Activated T-helper 1 cell treated with anti-CD3 and anti-CD28 coated beads, Interleukin-12 subunit alpha, Interleukin-12 subunit beta, Interleukin-2, Interleukin-4 antibody, amounts not matched to agents 30 ng/mL and 10 ng/mL and 1 ng/mL, durations not matched to agents 14 hours and 24 hours and 36 hours (primary cell): ENCODE measurements at regions not wholly inside any gene's neighbourhood (a gene's known extent, or its start where the extent isn't known, plus 50 kb on each side); places are given as distances from the start of the nearest gene placed in this dataset.

Source experiments
- DNase-seq: peaks from one replicate; pipeline ENCODE4 v3.0.0; 2021; ENCODE audit warnings: low spot score
- H3K27ac Mint-ChIP-seq: one replicate; pipeline ENCODE4 v1.8.0; 2021; ENCODE audit warnings: mild to moderate bottlenecking, mixed read lengths
- H3K27me3 Mint-ChIP-seq: one replicate; pipeline ENCODE4 v1.8.0; 2022; ENCODE audit warnings: mild to moderate bottlenecking, moderate library complexity, mixed read lengths; ENCODE audit not compliant: insufficient read depth
- H3K36me3 Mint-ChIP-seq: one replicate; pipeline ENCODE4 v1.8.0; 2021; ENCODE audit warnings: low read depth, mixed read lengths
- H3K4me1 Mint-ChIP-seq: one replicate; pipeline ENCODE4 v1.8.0; 2021; ENCODE audit warnings: low read depth, mixed read lengths
- H3K4me3 Mint-ChIP-seq: one replicate; pipeline ENCODE4 v1.8.0; 2021; ENCODE audit warnings: mild to moderate bottlenecking, moderate library complexity, mixed read lengths
- H3K9me3 Mint-ChIP-seq: one replicate; pipeline ENCODE4 v1.8.0; 2021; ENCODE audit warnings: mixed read lengths
- intact Hi-C: fragments of 100-400 bp; cut with micrococcal nuclease; formaldehyde crosslinking; loops from one replicate; pipeline ENCODE4 v1.15.1; 2024

GRCh38 chr5:98470747-98471146, 302.7 kb upstream of the RGMB start:
- Mint-ChIP-seq H3K4me1 (no peaks in the 10 kb centered on the region), H3K27me3 (peaks cover 3% of the 10 kb centered on the region), H3K36me3 (no peaks in the 10 kb centered on the region), H3K27ac (no peak overlapping the region), H3K4me3 (no peak overlapping the region), H3K9me3 (no peaks in the 10 kb centered on the region)
- intact Hi-C loops = no loop called here
- no peak for DNase-seq

DNA sequence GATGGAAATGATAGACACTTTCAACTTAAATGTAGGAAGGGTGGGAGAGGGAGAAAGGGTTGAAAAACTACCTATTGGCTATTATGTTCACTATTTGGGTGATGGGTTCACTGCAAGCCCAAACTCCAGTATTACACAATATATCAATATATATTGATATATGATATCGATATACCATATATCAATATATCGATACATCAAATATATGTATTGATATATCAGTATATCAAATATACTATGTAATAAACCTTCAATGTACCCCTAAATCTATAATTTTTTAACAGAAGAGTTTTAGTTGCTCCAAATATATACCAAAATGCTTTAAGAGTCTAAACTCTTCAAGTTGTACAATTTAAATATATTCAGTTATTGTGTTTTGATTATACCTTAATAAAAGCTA, 302.0 kb upstream of the RGMB start:
- Mint-ChIP-seq H3K36me3 (no peaks in the 10 kb centered on the region), H3K9me3 (no peaks in the 10 kb centered on the region), H3K4me1 (no peaks in the 10 kb centered on the region), H3K4me3 (no peak overlapping the region), H3K27ac (no peak overlapping the region), H3K27me3 (peaks cover 6% of the 10 kb centered on the region)
- no peak for DNase-seq
- intact Hi-C loops = no loop called here

DNA sequence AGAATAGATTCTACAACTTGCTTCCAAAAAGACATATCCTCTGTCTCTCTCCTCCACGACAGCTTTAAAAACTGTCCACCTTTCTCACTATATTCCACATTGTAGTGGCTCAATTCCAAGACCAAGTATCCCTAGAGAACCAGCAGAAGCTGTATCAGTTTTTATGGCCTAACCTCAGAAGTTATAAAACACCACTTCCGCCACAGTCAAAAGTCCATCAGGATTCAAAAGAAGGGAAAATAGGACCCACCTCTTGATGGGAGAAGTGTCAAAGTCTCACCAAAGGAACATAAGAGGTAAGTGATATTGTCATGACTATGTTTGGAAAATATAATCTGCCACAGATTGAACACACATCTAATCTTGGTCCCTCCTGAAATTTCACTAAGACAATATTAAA, 299.2 kb upstream of the RGMB start:
- no peak overlapping the region for H3K27ac Mint-ChIP-seq
- intact Hi-C loops = no loop called here

DNA sequence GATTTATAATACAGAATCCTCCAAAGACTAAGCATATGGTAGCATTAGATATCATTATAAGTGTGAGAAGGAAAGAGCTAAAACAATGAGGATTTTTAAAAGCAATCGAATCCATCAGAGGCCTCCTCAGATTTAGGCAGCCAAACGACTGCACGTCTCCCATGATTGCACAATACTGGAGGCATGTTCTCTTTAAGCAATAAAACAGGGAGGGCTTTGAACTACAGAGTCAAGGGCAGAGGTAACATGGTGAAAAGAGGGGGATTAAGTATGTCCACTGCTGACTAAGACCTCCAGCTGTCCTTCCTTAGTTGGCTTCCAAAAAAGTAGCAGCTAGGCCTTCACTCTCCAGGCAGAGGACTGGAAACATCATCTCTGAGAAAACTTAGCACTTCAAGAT, 298.7 kb upstream of the RGMB start:
- H3K4me1 Mint-ChIP-seq = no peaks in the 10 kb centered on the region
- H3K27me3 Mint-ChIP-seq = peaks cover 6% of the 10 kb centered on the region
- intact Hi-C loops = no loop called here
- no peak overlapping the region for H3K4me3 Mint-ChIP-seq
- no peaks in the 10 kb centered on the region for H3K9me3 Mint-ChIP-seq
- no peaks in the 10 kb centered on the region for H3K36me3 Mint-ChIP-seq
- DNase-seq = no peak
- no peak overlapping the region for H3K27ac Mint-ChIP-seq

More for the DNA sequence above, 299.2 kb upstream of the RGMB start:
- Mint-ChIP-seq H3K36me3 (no peaks in the 10 kb centered on the region), H3K9me3 (no peaks in the 10 kb centered on the region), H3K27me3 (peaks cover 6% of the 10 kb centered on the region), H3K4me1 (no peaks in the 10 kb centered on the region), H3K4me3 (no peak overlapping the region)
- no peak for DNase-seq

DNA sequence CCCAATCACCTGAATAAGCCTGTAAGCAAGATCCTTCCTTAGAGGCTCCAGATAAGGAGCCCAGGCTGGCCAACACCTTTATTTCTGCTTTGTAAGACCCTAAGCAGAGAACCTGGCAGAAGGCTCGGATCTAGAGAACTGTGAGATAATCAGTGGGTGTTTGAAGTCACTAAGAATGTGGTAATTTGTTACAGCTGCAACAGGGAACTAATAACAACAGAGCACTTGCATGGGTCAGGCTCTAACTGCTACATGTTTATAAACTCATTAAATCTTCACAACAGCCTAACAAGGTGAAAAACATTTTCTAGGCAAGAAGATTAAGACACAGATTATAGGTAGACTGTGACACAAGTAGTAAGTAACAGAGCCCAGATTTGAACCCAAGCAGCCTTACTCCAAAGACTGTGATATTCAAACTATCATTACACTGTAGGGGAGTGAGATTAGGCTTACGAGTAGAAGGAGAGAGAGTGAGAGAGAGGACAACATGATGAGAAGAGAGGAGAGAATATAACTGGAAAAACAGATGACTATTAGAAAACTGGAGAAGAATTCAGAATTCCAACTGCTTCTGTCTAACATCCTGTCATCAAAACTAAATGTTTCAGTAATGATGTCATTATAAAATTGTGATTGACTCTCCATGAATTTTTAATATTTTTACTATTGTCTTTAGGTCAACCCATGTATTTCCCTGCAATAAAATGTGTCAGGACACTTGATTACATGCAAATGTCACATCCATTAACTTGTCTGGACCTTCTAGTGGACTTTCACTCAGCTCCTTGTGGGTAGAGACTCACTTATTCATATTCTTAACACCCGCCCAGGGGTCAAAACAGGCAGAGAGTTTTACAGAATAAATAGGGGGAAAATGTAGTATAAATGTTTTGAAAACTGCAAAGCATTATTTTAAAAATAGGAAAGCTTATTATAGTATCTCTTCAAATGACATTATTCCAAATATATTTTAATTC, 290.9 kb upstream of the RGMB start:
- no peaks in the 10 kb centered on the region for H3K36me3 Mint-ChIP-seq
- no peak overlapping the region for H3K4me3 Mint-ChIP-seq
- peaks cover 2% of the 10 kb centered on the region for H3K27me3 Mint-ChIP-seq
- no peak for DNase-seq
- no peak overlapping the region for H3K27ac Mint-ChIP-seq
- H3K4me1 Mint-ChIP-seq = no peaks in the 10 kb centered on the region
- intact Hi-C loops = no loop called here
- H3K9me3 Mint-ChIP-seq = no peaks in the 10 kb centered on the region

- no peak for DNase-seq
- Mint-ChIP-seq H3K36me3 (no peaks in the 10 kb centered on the region), H3K27ac (no peak overlapping the region), H3K4me1 (no peaks in the 10 kb centered on the region), H3K9me3 (no peaks in the 10 kb centered on the region), H3K27me3 (peaks cover 2% of the 10 kb centered on the region), H3K4me3 (no peak overlapping the region)
- intact Hi-C loops = no loop called here
These were observed 290.2 kb upstream of the RGMB start for GRCh38 chr5:98483301-98483685.

DNA sequence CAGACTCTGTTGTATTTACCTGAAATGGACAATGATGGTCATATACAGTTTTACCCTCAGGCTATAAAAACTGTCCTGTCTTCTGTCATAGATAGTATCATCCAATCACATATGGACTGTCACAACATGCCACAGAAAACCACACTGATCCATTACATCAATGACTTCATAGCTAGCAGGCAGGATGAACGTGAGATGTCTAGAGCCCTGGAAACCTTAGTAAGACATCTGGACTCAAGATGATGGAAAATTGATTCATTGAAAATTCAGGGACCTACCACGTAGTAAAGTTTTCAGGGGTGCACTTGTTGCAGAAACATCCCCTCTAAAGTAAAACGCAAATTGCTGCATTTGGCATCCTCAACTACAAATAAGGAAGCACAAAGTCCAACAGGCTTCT, 284.4 kb upstream of the RGMB start:
- Mint-ChIP-seq H3K36me3 (no peaks in the 10 kb centered on the region), H3K27me3 (no peaks in the 10 kb centered on the region), H3K9me3 (peaks cover 15% of the 10 kb centered on the region), H3K4me3 (no peak overlapping the region), H3K4me1 (no peaks in the 10 kb centered on the region), H3K27ac (no peak overlapping the region)
- no peak for DNase-seq
- intact Hi-C loops = no loop called here

DNA sequence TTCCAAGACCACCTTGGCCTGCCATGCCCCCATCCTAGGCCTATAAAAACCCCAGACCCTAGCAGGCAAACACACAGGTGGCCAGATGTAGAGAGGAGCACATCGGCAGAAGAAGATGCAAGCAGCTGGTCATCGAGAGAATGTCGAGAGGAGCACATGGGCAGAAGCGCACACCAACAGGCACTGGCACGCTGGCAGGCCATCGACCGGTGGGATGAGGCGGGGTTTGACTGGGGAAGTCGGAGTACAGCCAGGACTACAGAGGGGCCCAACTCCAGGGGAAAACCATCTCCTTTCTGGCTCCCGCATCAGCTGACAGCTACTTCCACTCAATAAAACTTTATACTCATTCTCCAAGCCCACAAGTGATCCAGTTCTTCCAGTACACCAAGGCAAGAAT, 283.1 kb upstream of the RGMB start:
- Mint-ChIP-seq H3K27me3 (no peaks in the 10 kb centered on the region), H3K4me1 (peaks cover 8% of the 10 kb centered on the region), H3K9me3 (peaks cover 15% of the 10 kb centered on the region), H3K27ac (no peak overlapping the region), H3K36me3 (no peaks in the 10 kb centered on the region), H3K4me3 (no peak overlapping the region)
- intact Hi-C loops = no loop called here
- DNase-seq = no peak

DNA sequence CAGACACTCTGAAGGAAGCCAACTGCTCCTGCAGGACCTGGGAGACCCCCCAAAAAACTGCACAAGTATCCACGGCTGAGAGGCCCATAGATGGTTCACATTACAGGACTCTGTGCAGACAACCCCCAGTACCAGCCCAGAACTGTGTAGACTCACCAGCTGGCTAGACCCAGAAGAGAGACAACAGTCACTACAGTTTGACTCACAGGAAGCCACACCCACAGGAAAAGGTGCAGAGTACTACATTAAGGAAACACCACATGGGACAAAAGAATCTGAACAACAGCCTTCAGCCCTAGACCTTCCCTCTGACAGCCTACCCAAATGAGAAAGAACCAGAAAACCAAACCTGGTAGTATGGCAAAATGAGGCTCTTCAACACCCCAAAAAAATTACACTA, 281.2 kb upstream of the RGMB start:
- Mint-ChIP-seq H3K36me3 (no peaks in the 10 kb centered on the region), H3K27me3 (no peaks in the 10 kb centered on the region), H3K9me3 (peaks cover 15% of the 10 kb centered on the region), H3K4me1 (peaks cover 8% of the 10 kb centered on the region), H3K4me3 (no peak overlapping the region), H3K27ac (no peak overlapping the region)
- intact Hi-C loops = no loop called here
- no peak for DNase-seq

DNA sequence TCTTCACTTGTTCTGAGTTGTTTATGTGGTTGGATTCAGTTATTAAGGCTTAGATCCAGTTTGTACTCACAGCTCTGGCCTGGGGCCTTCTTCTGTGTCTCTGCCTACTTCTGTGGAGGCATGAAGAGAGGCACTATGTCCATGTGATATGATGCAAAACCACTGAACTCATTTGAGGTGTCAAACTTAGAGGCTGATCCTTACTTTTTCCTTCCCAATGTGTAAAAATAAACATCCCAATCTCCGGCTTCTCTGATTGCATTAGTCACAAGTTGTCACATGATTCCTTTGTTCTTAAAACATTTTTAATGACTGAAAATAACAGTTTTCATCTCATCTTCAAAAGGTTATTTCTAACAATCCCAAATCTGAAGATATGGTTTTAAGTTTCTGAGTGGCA, 276.0 kb upstream of the RGMB start:
- peaks cover 2% of the 10 kb centered on the region for H3K27me3 Mint-ChIP-seq
- no peak for DNase-seq

DNA sequence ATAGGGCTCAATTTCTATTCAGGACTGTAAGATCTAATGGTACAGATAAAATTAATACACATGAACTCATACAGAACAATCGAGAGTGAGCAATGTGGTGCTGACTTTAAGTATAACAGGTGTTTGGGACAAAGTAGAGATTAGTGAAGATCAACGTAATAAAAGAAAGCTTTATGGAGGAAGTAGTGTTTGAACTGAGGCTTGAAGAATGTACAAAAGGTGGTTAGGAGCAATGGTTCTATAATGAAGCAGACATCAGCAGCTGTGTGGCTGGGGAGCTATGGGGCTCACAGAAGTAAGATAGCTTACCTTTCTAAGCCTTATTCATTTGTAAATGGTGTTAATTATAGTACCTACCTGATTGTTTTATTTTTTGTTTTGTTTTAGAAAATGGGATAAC, 275.4 kb upstream of the RGMB start:
- Mint-ChIP-seq H3K4me1 (peaks cover 8% of the 10 kb centered on the region), H3K27ac (no peak overlapping the region), H3K36me3 (no peaks in the 10 kb centered on the region), H3K4me3 (no peak overlapping the region), H3K9me3 (peaks cover 10% of the 10 kb centered on the region), H3K27me3 (peaks cover 2% of the 10 kb centered on the region)
- intact Hi-C loops = no loop called here
- DNase-seq = no peak

More for the DNA sequence above, 276.0 kb upstream of the RGMB start:
- H3K4me3 Mint-ChIP-seq = no peak overlapping the region
- no peaks in the 10 kb centered on the region for H3K36me3 Mint-ChIP-seq
- intact Hi-C loops = no loop called here
- H3K9me3 Mint-ChIP-seq = peaks cover 12% of the 10 kb centered on the region
- H3K27ac Mint-ChIP-seq = no peak overlapping the region
- H3K4me1 Mint-ChIP-seq = peaks cover 8% of the 10 kb centered on the region

GRCh38 chr5:98499892-98500291, 273.6 kb upstream of the RGMB start:
- H3K36me3 Mint-ChIP-seq = no peaks in the 10 kb centered on the region
- DNase-seq = no peak
- intact Hi-C loops = no loop called here
- H3K27me3 Mint-ChIP-seq = peaks cover 2% of the 10 kb centered on the region
- peaks cover 3% of the 10 kb centered on the region for H3K4me1 Mint-ChIP-seq
- no peak overlapping the region for H3K4me3 Mint-ChIP-seq
- no peak overlapping the region for H3K27ac Mint-ChIP-seq
- no peaks in the 10 kb centered on the region for H3K9me3 Mint-ChIP-seq

DNA sequence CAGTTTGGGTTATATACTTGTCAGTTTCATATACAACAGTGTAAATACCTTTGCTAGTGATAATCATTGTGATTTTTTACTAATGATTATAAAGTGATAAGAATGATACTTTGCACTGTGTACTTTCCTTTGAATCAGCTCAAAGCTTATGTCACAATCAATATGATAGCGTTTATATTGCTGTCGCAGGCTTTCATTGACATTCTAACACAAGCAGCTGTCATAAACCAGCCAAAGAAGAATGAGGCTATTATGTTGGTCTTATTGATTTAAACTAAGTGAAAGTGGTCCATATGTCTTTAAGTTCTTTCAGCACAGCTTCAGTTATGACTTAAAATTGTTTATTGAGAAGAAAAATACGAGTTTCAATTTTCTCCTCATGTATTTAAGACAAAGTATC, 272.7 kb upstream of the RGMB start:
- H3K9me3 Mint-ChIP-seq = no peaks in the 10 kb centered on the region
- peaks cover 2% of the 10 kb centered on the region for H3K27me3 Mint-ChIP-seq
- no peak for DNase-seq
- no peaks in the 10 kb centered on the region for H3K4me1 Mint-ChIP-seq
- no peak overlapping the region for H3K27ac Mint-ChIP-seq
- no peaks in the 10 kb centered on the region for H3K36me3 Mint-ChIP-seq
- intact Hi-C loops = no loop called here
- no peak overlapping the region for H3K4me3 Mint-ChIP-seq

- Mint-ChIP-seq H3K4me1 (no peaks in the 10 kb centered on the region), H3K27me3 (peaks cover 2% of the 10 kb centered on the region), H3K9me3 (no peaks in the 10 kb centered on the region), H3K27ac (no peak overlapping the region), H3K4me3 (no peak overlapping the region), H3K36me3 (no peaks in the 10 kb centered on the region)
- no peak for DNase-seq
- intact Hi-C loops = no loop called here
These were observed 269.8 kb upstream of the RGMB start for GRCh38 chr5:98503616-98504015.
